ENCODE measurements at regions not wholly inside any gene's neighbourhood (a gene's known extent, or its start where the extent isn't known, plus 50 kb on each side); places are given as distances from the start of the nearest gene placed in this dataset.
"Not testable (repeated sequence)": the region's sequence is repeated elsewhere in the genome, so short reads cannot be mapped to it uniquely, and the experiment has no call there.

DNA sequence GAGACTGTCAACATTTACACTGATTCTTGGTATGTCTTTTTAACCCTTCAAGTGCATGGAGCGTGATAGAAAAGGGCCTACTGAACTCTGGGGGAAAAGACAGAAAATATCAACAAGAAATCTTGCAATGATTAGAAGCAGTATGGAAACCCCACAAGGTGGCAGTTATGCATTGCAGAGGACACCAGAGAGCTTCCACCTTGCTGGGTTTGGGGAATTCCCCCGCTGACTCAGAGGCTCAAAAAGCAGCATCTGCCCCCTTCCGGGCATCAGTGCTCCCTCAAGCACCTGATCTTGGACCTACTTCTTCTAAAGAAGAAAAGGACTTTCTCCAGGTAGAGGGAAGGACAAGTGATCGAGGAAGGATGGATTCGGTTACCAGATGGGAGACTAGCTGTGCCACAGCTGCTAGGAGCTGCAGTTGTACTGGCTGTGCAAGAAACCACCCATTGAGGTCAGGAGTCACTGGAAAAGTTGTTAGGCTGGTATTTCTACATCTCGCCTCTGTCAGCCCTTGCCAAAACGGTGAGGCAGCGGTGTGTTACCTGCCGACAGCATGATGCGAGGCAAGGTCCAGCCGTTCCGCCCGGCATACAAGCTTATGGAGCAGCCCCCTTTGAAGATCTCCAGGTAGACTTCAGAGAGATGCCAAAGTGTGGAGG, 102.8 kb upstream of the OSBPL11 start:
- DNase-seq: not testable (repeated sequence)

DNA sequence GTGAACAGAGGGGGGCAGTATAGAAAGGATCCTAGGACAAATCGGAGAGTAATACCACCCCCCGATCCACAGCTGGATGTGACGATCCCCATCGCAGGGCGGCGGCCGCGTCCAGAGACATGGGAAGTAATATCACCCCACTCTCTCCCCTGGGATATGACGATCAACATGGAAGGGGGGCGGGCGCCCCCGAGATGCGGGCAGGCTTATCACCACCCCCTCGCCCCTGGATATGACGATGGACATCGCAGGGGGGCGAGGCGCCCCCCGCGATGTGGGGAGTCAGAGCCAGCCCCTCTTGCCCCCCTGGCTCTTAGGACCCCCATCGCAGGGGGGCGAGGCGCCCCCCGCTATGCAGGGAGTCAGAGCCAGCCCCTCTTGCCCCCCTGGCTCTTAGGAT, 120.4 kb upstream of the OSBPL11 start:
- no peak for DNase-seq

DNA sequence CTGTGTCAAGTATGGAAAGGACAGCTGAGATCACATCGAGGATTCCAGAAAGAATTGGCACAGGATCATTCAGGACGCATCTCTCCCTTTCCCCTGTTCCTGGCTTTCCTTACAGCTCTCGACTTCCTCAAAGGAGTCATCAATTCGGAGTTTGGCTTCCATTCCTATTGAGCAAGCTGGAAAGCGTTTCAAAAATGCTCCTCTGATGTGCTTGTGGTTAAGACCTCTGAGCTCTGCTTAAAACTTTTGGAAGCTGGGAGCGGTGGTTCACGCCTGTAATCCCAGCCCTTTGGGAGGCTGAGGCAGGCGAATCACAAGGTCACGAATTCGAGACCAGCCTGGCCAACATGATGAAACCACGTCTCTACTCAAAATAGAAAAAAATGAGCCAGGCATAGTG, 136.9 kb upstream of the OSBPL11 start:
- not testable (repeated sequence) for DNase-seq

DNA sequence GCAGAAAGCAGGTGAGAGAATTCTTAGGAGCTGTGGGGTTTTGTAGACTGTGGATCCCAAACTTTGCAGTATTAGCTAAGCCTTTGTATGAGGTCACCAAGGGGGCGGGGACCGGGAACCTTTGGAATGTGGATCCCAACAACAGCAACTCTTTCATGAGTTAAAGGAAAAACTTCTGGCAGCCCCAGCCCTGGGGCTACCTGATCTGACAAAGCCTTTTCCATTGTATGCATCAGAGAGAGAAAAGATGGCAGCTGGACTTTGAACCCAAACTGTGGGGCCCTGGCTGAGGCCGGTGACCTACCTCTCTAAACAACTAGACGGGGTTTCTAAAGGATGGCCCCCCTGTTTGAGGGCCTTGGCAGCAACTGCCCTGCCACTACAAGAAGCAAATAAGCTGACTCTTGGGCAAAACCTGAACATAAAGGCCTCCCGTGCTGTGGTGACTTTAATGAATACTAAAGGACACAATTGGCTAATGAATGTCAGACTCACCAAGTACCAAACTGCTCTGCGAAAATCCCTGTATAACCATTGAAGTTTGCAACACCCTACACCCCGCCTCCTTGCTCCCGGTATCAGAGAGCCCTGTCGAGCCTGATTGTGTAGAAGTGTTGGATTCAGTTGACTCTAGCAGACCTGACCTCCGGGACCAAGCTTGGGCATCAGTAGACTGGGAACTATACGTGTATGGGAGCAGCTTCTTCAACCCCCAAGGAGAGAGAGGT, 146.9 kb upstream of the OSBPL11 start:
- DNase-seq: not testable (repeated sequence)

DNA sequence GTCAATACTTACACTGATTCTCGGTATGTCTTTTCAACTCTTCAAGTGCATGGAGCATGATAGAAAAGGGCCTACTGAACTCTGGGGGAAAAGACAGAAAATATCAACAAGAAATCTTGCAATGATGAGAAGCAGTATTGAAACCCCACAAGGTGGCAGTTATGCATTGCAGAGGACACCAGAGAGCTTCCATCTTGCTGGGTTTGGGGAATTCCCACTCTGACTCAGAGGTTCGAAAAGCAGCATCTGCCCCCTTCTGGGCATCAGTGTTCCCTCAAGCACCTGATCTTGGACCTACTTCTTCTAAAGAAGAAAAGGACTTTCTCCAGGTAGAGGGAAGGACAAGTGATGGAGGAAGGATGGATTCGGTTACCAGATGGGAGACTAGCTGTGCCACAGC, 147.5 kb upstream of the OSBPL11 start:
- peak in 1 of 2 experiments; percentile 20 for DNase-seq

DNA sequence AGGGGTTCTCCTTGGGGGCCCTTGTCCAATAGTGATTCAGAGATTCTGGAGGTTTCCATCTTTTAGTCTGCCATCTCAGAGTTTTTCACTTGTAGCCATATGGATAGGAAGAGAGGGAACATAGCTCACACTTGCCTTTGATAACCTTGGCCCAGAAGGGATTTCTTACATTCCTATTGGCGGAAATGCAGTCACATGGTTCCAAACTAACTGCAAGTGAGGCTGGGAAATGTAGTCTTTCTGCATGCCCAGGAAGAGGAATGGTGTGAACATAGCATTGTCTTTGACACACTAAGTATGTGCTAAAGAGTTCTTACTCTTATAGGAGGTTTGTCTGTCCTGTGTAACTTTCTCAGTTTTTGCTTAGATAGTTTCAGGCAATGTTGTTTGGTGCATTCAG, 161.8 kb upstream of the OSBPL11 start:
- not testable (repeated sequence) for DNase-seq

DNA sequence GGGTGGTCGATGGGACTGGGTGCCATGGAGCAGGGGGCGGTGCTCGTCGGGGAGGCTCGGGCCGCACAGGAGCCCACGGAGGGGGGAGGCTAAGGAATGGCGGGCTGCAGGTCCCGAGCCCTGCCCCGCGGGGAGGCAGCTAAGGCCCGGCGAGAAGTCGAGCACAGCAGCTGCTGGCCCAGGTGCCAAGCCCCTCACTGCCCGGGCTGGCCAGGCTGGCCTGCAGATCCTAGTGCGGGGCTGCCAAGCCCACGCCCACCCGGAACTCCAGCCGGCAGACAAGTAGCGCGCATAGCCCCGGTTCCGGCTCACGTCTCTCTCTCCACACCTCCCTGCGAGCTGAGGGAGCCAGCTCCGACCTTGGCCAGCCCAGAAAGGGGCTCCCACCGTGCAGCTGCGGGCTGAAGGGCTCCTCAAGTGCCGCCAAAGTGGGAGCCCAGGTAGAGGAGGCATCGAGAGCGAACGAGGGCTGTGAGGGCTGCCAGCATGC, 163.4 kb upstream of the OSBPL11 start:
- not testable (repeated sequence) for DNase-seq

DNA sequence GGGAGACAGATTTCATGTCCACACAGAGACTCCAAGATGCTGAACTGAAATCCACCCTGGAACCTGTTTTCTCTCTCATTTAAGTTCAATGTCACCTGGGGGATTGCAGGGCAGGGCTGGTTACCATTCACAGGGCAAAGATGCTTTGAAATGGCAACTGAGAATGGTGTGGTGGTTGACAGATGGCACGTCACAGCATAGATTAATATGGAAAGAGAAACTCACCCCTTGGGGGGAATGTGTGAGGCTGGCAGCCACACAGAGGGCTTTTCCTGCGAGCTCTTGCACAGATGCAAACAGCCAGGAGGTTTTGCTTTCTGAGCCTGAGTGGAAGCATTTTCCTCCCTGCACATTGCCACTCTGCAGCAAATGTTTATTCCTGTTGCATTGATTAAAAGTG, 167.3 kb upstream of the OSBPL11 start:
- DNase-seq: not testable (repeated sequence)

DNA sequence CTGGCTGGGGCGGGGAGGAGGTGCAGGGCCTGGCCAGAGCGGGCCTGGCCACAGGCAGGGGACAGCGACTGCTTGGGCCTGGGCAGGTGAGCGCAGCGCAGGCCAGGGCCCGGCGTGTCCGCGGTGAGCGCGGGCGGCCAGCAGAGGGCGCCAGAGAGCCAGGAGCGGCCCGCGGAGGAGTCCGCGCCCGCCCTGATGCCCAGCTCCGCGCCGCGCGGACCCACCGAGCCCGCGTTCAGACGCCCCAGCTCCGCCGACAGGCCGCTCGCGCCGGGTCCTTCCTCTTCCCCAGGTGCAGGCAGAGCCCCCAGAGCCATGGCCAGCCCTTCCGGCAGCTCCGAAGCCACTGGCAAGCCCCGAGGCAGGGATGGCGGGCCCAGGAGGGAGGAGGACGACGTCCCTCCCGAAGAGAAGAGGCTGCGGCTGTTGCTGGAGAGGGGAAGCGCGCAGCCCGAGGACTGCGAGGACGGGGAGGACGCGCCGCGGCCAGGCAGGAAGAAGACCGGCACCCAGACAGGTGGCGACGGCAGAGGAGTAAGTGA, 171.1 kb upstream of the OSBPL11 start:
- DNase-seq: peak in 1 of 2 experiments; percentile 24

DNA sequence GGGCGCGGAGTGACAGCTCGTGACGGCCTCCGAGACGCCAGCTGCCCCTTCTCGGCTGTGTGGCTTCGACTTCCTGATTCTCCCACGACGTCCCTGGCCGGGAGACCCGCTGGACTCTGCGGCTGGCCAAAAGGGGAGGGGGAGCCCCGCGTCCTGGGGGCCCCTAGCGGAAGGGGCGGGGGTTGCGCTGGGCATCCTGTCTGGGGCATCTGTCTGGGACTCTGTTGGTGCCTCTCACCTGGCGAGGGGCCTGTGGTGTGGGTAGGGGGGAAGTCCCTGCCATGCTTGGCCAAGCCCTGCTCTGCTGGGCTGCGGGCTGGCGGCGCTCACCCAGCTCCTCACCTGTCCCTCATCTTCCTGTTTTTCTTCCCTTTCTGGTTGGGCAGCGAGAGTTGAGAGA, 171.6 kb upstream of the OSBPL11 start:
- not testable (repeated sequence) for DNase-seq

DNA sequence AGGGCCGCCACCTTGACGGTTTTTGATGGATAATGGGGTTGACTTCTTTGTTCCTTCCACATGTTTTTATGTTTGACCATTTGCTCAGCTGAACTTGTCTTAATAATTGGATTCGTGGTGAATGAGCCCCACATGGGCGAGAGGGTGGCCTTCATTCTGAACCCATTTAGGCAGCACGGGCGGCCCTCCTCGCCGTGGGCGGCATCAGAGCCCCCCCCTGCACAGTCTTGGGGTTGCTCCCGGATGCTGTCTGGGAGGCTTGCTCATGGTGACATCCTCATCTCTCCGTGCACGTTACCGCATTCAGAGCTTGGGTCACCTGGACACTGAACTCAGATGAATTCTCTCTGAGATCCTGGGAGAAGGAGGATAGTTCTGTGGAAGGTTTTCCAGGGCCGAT, 172.3 kb upstream of the OSBPL11 start:
- DNase-seq: no peak

DNA sequence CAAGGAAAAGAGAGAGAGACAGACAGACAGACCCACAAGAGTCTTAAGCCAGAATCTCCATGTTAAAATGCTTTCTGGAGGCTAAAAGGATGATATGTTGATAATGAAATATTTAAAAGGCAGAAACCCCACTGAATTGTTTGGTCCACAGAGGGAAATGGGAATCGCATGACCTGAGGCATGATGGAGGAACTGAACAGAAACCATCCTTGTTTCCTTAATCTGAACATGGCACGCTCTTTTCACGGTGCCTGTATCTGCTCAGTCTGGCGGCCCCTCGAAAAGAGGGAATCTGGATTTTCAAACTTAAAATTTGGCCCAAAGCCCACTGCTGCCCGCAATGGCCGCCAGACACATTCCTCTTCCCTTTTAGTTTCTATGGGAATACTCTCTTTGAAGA, 173.5 kb upstream of the OSBPL11 start:
- DNase-seq: not testable (repeated sequence)

DNA sequence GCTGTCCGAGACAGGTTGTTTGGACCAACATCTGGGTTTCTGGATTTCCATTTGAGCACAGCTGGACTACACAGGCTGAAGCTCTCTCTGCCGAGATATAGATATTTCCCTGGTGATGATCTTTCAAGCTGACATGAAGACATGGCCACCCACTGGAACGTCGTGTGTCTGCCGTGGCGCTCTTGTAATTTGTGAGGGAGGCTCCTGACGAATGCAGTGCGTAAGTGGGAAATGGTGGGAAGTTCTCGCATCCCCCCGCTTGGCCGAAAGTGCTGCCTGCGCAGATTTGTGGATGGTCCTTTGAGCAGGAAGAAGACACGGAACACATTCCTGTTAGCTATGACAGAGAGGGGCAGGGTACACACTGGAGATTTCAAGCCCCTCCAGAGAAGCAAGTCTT, 176.2 kb upstream of the OSBPL11 start:
- DNase-seq: not testable (repeated sequence)

DNA sequence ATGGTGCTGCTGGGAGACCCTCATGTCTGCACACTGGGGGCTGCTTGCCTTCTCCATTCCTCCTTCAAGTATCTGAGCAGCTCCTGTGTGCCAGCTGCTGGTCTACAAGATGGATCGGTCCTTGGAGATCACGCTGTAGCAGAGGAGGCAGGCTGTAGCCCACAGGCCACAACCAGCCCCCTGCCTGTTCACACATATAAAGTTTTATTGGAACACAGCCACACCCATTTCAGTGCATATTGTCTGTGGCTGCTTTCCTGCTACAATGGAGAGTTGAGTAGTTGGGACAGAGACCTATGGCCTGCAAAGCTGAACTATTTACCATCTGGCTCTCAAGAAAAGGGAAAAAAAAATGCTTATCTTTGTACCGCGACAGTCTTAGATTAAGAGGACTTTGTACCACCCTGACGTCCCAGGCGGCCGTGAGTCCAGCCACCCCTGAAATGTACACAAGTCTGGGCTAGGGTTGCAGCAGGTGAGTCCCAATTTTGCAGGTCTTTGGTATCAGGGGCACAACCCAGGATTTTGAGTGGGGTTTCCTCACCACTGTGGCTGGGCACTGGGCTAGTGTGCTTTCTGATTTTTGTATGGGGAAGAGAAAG, 179.2 kb upstream of the OSBPL11 start:
- DNase-seq: not testable (repeated sequence)

DNA sequence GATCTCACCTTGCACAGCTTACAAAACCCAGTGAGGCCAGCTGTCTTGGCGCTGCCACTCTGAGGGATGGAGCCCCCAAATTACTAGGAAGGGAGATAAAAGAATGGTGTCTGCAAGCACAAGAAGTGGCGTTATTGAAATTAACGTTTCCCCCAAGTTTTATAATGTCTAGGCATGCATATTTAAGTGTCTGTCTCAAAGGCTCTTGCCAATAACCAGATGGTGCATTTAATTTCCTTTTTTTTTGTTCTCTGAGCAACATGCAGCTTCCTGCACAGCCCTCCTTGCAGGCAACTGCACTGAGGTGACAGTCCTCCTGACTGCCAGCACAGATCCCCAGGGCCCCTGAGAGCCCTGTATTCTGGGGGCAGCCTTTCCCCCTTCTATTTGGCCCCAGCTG, 179.8 kb upstream of the OSBPL11 start:
- DNase-seq: not testable (repeated sequence)

DNA sequence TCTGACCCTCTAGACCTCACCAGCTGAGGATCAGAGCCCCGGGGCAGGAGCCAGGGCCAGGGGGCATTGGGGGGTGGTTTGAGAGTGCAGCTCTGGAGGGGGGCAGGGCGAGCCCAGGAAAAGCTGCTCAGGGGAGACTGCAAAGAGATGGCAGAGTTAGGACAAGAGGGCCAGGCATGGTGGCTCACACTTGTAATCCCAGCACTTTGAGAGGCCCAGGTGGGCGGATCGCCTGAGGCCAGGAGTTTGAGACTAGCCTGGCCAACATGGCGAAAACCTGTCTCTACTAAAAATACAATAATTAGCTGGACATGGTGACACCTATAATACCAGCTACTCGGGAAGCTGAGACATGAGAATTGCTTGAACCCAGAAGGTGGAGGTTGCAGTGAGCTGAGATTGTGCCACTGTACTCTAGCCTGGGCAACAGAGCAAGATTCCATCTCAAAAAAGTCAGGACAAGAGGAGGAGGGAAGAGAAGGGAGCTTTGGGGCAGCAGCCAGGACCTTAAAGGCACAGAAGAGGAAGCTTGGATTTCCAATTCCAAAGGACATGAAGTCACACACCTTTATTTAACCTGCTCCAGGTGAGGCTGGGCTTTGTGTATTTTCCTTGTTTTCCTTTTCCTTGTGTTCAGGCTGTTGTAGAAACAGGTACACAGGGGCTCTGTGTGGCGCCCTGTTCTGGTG, 180.5 kb upstream of the OSBPL11 start:
- not testable (repeated sequence) for DNase-seq

DNA sequence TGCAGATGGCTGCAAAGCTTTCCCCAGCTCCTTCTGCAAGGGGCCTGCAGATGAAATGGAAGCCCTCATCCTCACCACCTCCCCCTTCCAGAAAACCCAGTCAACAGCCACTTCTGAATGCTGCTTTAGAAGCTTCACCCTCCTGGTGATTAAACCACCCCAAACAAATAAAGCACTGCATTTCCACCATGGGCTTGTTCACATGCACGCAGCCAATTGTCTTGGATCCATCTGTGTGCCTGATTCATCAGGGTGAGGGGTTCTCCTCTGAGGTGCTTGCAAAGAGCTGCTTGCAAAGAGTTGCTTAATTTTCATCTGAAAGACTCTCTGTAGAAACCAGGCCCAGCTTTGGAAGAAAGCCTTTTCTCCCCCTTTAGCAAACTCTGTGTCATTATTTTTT, 184.0 kb upstream of the OSBPL11 start:
- DNase-seq: not testable (repeated sequence)

DNA sequence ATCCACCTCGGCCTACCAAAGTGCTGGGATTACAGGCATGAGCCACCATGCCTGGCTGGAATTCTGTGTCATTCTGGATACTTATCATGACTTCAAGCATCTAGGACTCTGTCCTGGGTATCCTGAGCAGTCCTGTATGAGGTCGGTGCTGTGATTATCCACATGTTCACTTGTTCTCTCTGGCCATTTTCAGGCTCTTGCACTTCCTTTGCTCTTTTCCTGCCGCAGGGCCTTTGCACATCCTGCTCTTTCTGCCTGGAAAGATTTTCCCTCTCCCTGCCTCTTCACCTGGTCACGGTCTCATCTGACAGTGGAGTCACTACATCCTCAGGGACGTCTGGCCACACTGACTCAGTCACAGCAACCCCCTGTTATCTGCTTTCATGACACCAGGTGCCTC, 184.6 kb upstream of the OSBPL11 start:
- DNase-seq: not testable (repeated sequence)

DNA sequence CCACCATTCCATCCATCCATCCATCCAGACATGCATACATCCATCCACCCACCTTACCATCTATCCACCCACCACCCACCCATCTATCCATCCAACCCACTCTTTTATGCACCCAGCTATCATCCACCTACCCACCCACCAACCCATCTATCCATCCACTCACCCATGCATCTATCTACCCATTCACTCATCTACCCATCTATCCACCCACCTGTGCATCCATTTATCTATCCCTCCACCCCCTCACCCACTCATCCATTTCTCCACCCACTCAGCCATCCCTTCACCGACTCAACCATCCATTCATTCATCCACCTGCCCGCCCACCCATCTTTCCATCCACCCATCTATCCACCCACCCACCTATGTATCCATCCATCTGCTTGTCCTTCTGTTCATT, 186.4 kb upstream of the OSBPL11 start:
- DNase-seq: not testable (repeated sequence)

DNA sequence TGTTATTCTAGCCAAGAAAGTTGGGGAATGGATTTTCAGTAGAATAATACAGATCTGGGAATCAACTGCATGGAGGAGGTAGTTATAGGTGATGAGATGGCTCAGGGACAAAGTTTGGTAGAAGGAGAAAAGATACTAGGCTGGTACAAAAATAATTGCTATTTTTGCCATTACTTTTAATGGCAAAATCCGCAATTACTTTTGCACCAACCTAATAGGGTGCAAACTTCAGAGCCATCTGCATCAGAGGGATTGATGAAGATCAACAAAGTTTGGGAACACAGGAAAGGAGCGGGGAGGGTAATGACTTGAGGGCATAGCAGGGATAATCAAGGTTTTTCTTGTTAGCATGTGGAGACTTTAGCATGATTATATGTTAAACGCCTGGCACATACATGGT, 178.7 kb upstream of the ROPN1B start:
- DNase-seq: not testable (repeated sequence)

DNA sequence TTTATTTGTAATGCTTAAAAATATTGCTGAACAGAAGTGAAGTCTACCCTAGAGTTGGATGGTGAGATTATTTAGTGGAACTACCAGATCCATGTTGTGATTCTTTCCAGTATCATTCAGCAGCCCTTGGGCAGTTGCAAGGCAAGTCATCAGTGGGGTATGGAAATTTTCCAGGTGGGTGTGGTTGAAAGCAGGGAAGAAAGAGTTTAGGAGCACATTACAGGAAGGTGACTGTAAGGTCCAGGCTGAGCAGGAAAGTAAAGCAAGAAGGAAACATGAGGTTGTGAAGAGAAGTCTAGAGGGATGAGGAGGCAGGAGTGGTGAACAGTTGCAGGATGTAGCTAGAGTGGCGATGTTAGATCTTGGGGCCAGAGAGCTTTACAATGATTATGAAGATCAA, 178.0 kb upstream of the ROPN1B start:
- DNase-seq: not testable (repeated sequence)

DNA sequence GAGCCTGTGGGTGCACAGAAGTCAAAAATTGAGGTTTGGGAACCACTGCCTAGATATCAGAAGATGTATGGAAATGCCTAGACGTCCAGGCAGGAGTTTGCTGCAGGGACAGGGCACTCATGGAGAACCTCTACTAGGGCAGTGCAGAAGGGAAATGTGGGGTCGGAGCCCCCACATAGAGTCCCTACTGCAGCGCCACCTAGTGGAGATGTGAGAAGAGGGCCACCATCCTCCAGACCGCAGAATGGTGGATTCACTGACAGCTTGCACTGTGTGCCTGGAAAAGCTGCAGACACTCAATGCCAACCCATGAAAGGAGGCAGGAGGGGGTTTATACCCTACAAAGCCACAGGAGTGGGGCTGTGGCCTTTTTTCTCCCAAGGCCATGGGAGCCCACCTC, 159.0 kb upstream of the ROPN1B start:
- not testable (repeated sequence) for DNase-seq

DNA sequence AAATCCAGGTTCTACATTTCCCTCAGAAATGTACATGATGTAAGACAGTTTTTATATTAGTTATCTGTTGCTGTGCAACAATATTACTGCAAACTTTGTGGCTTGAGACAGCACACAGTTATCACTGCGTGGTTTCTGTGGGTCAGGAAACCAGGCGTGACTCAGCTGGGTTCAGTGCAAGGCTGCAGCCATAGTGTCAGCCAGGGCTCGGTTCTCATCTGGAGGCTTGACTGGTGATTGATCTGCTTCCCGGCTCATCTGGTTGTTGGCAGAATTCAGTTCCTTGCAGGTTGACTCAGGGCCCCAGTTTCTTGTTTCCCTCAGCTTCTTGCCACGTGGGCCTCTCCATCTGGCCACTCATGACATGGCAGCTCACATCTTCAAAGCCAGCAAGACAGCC, 146.8 kb upstream of the ROPN1B start:
- DNase-seq: not testable (repeated sequence)

Data from NCI-H1930 (cell line).